Glutamatergic neuron (in vitro differentiated cells): ENCODE measurements at regions not wholly inside any gene's neighbourhood (a gene's known extent, or its start where the extent isn't known, plus 50 kb on each side); places are given as distances from the start of the nearest gene placed in this dataset.
"Not testable (repeated sequence)": the region's sequence is repeated elsewhere in the genome, so short reads cannot be mapped to it uniquely, and the experiment has no call there.

Source experiments
- DNase-seq: peaks from one replicate; pipeline ENCODE4 v3.0.0; 2022
- H3K27ac Mint-ChIP-seq: one replicate; pipeline ENCODE4 v1.8.0; 2020; ENCODE audit warnings: mild to moderate bottlenecking, mixed read lengths, inconsistent platforms; ENCODE audit not compliant: unreplicated experiment
- H3K27me3 Mint-ChIP-seq: one replicate; pipeline ENCODE4 v1.8.0; 2020; ENCODE audit warnings: mild to moderate bottlenecking, moderate library complexity, mixed read lengths, inconsistent platforms; ENCODE audit not compliant: unreplicated experiment
- H3K36me3 Mint-ChIP-seq: one replicate; pipeline ENCODE4 v1.8.0; 2020; ENCODE audit warnings: mild to moderate bottlenecking, mixed read lengths, inconsistent platforms; ENCODE audit not compliant: unreplicated experiment
- H3K4me1 Mint-ChIP-seq: one replicate; pipeline ENCODE4 v1.8.0; 2020; ENCODE audit warnings: mild to moderate bottlenecking, low read depth, mixed read lengths, inconsistent platforms; ENCODE audit not compliant: unreplicated experiment
- H3K4me3 Mint-ChIP-seq: one replicate; pipeline ENCODE4 v1.8.0; 2020; ENCODE audit warnings: mild to moderate bottlenecking, mixed read lengths, inconsistent platforms; ENCODE audit not compliant: unreplicated experiment
- H3K9me3 Mint-ChIP-seq: one replicate; pipeline ENCODE4 v1.8.0; 2020; ENCODE audit warnings: mild to moderate bottlenecking, moderate library complexity, mixed read lengths, inconsistent platforms; ENCODE audit not compliant: unreplicated experiment
- CTCF ChIP-seq: fragments of 200-600 bp; sonication (generic); IDR thresholded peaks from one replicate; pipeline ENCODE4 v1.5.0; 2021; ENCODE audit not compliant: partially characterized antibody, unreplicated experiment

DNA sequence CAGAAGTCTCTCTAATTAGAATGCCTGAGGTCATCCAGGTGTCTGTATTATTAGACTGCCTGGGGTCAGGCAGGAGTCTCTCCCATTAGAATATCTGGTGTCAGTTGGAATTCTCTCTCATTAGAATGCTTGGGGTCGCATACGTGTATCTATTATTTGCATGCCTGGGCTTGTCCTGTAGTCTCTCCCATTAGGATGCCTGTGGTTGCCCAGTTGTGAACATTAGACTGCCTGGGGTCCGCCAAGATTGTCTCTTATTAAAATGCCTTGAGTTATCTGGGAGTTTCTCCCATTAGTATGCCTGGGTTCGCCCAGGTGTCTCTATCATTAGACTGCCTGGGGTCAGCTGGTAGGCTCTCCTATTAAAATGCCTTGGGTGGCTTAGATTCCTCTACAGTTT lies 1494.7 kb downstream of the UQCRFS1 start:
- peaks cover 15% of the 10 kb centered on the region for H3K36me3 Mint-ChIP-seq
- TF ChIP-seq CTCF = no peak
- H3K27me3 Mint-ChIP-seq = peaks cover 5% of the 10 kb centered on the region
- H3K4me3 Mint-ChIP-seq = no peak overlapping the region
- no peaks in the 10 kb centered on the region for H3K4me1 Mint-ChIP-seq
- peaks cover 34% of the 10 kb centered on the region for H3K9me3 Mint-ChIP-seq
- H3K27ac Mint-ChIP-seq = no peak overlapping the region
- DNase-seq = no peak

GRCh38 chr19:27717825-27718224 lies 1495.1 kb downstream of the UQCRFS1 start:
- Mint-ChIP-seq H3K4me3 (no peak overlapping the region), H3K4me1 (no peaks in the 10 kb centered on the region), H3K27me3 (peaks cover 5% of the 10 kb centered on the region), H3K9me3 (peaks cover 34% of the 10 kb centered on the region), H3K36me3 (peaks cover 15% of the 10 kb centered on the region), H3K27ac (no peak overlapping the region)
- TF ChIP-seq CTCF = no peak
- no peak for DNase-seq

GRCh38 chr19:27716922-27717321 lies 1496.0 kb downstream of the UQCRFS1 start:
- H3K9me3 Mint-ChIP-seq = peaks cover 34% of the 10 kb centered on the region
- peaks cover 10% of the 10 kb centered on the region for H3K36me3 Mint-ChIP-seq
- peaks cover 5% of the 10 kb centered on the region for H3K27me3 Mint-ChIP-seq
- H3K4me3 Mint-ChIP-seq = no peak overlapping the region
- no peak for DNase-seq
- no peak for TF ChIP-seq CTCF
- H3K27ac Mint-ChIP-seq = no peak overlapping the region
- no peaks in the 10 kb centered on the region for H3K4me1 Mint-ChIP-seq

DNA sequence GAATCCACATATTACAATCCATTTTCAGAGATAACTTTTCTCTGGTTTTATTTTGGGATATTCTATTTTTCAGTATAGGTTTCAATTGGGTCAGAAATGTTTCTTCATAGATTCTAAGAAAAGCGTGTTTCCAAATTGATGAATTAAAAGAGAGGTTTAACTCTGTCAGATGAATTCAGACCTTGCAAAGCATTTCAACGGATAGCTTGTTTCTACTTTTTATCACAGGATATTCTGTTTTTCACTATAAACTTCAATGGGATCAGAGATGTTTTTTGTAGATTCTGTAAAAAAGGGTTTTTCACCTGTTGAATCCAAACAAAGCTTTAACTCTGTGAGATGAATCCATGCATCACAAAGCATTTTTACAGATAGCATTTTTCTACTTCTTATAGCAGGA lies 1498.1 kb downstream of the UQCRFS1 start:
- Mint-ChIP-seq H3K36me3 (peaks cover 10% of the 10 kb centered on the region), H3K4me3 (no peak overlapping the region), H3K27ac (no peak overlapping the region), H3K9me3 (peaks cover 25% of the 10 kb centered on the region), H3K4me1 (no peaks in the 10 kb centered on the region), H3K27me3 (peaks cover 7% of the 10 kb centered on the region)
- DNase-seq = no peak
- no peak for TF ChIP-seq CTCF

GRCh38 chr19:27709496-27709895 lies 1503.5 kb downstream of the UQCRFS1 start:
- H3K36me3 Mint-ChIP-seq = peaks cover 6% of the 10 kb centered on the region
- no peak for TF ChIP-seq CTCF
- H3K4me1 Mint-ChIP-seq = no peaks in the 10 kb centered on the region
- peaks cover 2% of the 10 kb centered on the region for H3K27me3 Mint-ChIP-seq
- no peak for DNase-seq
- peaks cover 4% of the 10 kb centered on the region for H3K9me3 Mint-ChIP-seq
- H3K4me3 Mint-ChIP-seq = no peak overlapping the region
- no peak overlapping the region for H3K27ac Mint-ChIP-seq

DNA sequence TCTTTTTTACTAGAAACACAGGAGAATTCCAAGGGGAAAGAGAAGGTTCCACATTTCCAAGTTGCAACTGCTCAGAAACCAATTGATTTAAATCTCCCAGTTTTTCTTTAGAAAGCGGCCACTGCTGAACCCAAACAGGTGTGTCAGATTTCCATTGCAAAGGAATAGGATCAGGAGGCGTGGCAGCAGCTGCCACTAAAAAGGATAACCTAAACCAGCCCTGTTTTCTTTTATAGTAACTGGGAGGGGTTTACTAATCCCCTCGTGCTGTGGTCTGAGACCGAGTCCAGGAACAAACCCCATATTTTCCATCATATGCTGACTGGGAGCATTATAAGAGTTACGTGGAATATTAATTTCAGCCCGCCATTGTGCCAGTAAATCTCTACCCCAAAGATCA lies 1504.0 kb downstream of the UQCRFS1 start:
- not testable (repeated sequence) for H3K36me3 Mint-ChIP-seq, H3K4me3 Mint-ChIP-seq, H3K27me3 Mint-ChIP-seq, H3K9me3 Mint-ChIP-seq, H3K27ac Mint-ChIP-seq, DNase-seq, H3K4me1 Mint-ChIP-seq

DNA sequence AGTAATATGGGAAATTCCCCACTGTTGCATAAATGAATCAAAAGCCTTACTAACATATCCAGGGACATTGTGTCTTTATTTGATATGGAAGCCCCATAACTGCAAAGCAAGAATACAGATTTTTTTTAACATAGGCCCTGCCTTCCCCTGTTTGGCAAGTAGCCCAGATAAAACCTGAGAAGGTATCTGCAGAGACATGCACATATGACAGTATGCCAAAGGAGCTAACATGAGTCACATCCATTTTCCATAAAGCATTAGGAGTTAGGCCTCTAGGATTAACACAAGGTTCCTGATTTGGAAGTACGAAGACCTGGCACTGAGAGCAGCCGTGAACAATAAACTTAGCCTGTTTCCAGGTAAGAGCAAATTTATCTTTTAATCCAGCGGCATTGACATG lies 1505.9 kb downstream of the UQCRFS1 start:
- not testable (repeated sequence) for H3K27me3 Mint-ChIP-seq, DNase-seq, H3K27ac Mint-ChIP-seq, H3K4me3 Mint-ChIP-seq, H3K9me3 Mint-ChIP-seq, H3K36me3 Mint-ChIP-seq, H3K4me1 Mint-ChIP-seq
